H1 (cell line): ENCODE measurements at regions not wholly inside any gene's neighbourhood (a gene's known extent, or its start where the extent isn't known, plus 50 kb on each side); places are given as distances from the start of the nearest gene placed in this dataset.

ENCODE experiments used
- CEBPB ChIP-seq: IDR thresholded peaks from 2 replicates; pipeline ENCODE4 v1.6.1; 2012; ENCODE audit warnings: low read depth, low read length
- GABPA ChIP-seq: IDR thresholded peaks from 2 replicates; pipeline ENCODE4 v1.6.1; 2011; ENCODE audit warnings: mild to moderate bottlenecking, low read length, moderate library complexity, borderline replicate concordance; ENCODE audit not compliant: insufficient read depth
- KDM4A ChIP-seq: IDR thresholded peaks from one replicate; pipeline ENCODE4 v1.7.1; 2012; ENCODE audit warnings: low read depth, mild to moderate bottlenecking, moderate library complexity, low read length, inconsistent platforms; ENCODE audit not compliant: severe bottlenecking
- SIX5 ChIP-seq: IDR thresholded peaks from 2 replicates; pipeline ENCODE4 v1.6.1; 2011; ENCODE audit warnings: mild to moderate bottlenecking, low read depth, low read length
- SP1 ChIP-seq: IDR thresholded peaks from 2 replicates; pipeline ENCODE4 v1.6.1; 2011; ENCODE audit warnings: low read depth, low read length
- TBP ChIP-seq: IDR thresholded peaks from 2 replicates; pipeline ENCODE4 v1.6.1; 2011; ENCODE audit warnings: low read depth, low read length, improper control_type of control experiment

- no peak for TF ChIP-seq SIX5
- no peak for TF ChIP-seq TBP
- no peak for TF ChIP-seq CEBPB
- no peak for TF ChIP-seq GABPA
- TF ChIP-seq SP1 = no peak
- no peak for TF ChIP-seq KDM4A
These were observed 489.0 kb downstream of the GATA3 start (continued) for GRCh38 chr10:8543361-8544056.
